IMR-90 (cell line): ENCODE measurements at regions not wholly inside any gene's neighbourhood (a gene's known extent, or its start where the extent isn't known, plus 50 kb on each side); places are given as distances from the start of the nearest gene placed in this dataset.

ENCODE experiments used
- ATAC-seq: fragments of 200-7000 bp; cut with Tn5 transposase; 2 replicates; pipeline ENCODE4 v1.9.1; 2020; ENCODE audit warnings: low read depth, mild to moderate bottlenecking, moderate library complexity
- BruUV-seq: library from RNA; stranded (reverse); fragments of 400-500 nt; replicated peaks from 2 replicates; lab custom pipeline; 2021; lab: Mats Ljungman, UMichigan
- CTCF ChIA-PET: fragments of 300-600 bp; formaldehyde crosslinking; extraction: SDS; loops from one replicate; lab custom pipeline; 2021; ENCODE audit warnings: antibody characterized with exemption; lab: Yijun Ruan, JAX
- POLR2A ChIA-PET: fragments of 300-600 bp; sonication (Branson Sonifier 250); formaldehyde crosslinking; loops from one replicate; lab custom pipeline; 2022; ENCODE audit warnings: antibody characterized with exemption; ENCODE audit not compliant: unreplicated experiment; lab: Charles Lee
- DNase-seq: peaks from one replicate; pipeline ENCODE4 v3.0.0; 2013
- H2AFZ ChIP-seq: replicated peaks from 2 replicates; pipeline ENCODE3; 2013; ENCODE audit warnings: low read length, mild to moderate bottlenecking; ENCODE audit not compliant: poor library complexity
- H2AK5ac ChIP-seq: 2 replicates; pipeline ENCODE4 v1.6.1; 2013; ENCODE audit warnings: low read depth, low read length, inconsistent platforms
- H2AK9ac ChIP-seq: replicated peaks from 2 replicates; pipeline ENCODE3; 2013; ENCODE audit warnings: mild to moderate bottlenecking, low read depth, low read length, moderate library complexity; ENCODE audit not compliant: poor library complexity
- H2BK120ac ChIP-seq: 2 replicates; pipeline ENCODE4 v1.6.1; 2013; ENCODE audit warnings: low read depth, low read length, inconsistent platforms
- H2BK15ac ChIP-seq: 3 replicates; pipeline ENCODE4 v1.6.1; 2013; ENCODE audit warnings: low read depth, low read length, inconsistent platforms
- H2BK20ac ChIP-seq: 2 replicates; pipeline ENCODE4 v1.6.1; 2013; ENCODE audit warnings: low read depth, mild to moderate bottlenecking, inconsistent platforms, low read length, moderate library complexity
- H2BK5ac ChIP-seq: 2 replicates; pipeline ENCODE4 v1.6.1; 2013; ENCODE audit warnings: mild to moderate bottlenecking, low read depth, low read length, inconsistent platforms; ENCODE audit not compliant: poor library complexity, severe bottlenecking
- H3K14ac ChIP-seq: replicated peaks from 2 replicates; pipeline ENCODE4 v1.6.1; 2013; ENCODE audit warnings: low read depth, low read length, inconsistent platforms
- H3K18ac ChIP-seq: 2 replicates; pipeline ENCODE4 v1.6.1; 2013; ENCODE audit warnings: low read depth, low read length, control low read depth
- H3K23ac ChIP-seq: 2 replicates; pipeline ENCODE4 v1.6.1; 2013; ENCODE audit warnings: low read depth, low read length, inconsistent platforms
- H3K27ac ChIP-seq: 2 replicates; pipeline ENCODE4 v1.5.1; 2013; ENCODE audit warnings: mild to moderate bottlenecking, control low read depth, low read length; ENCODE audit not compliant: insufficient read depth
- H3K27me3 ChIP-seq: 2 replicates; pipeline ENCODE4 v1.6.1; 2013; ENCODE audit warnings: low read length; ENCODE audit not compliant: control insufficient read depth, insufficient read depth
- H3K36me3 ChIP-seq: 2 replicates; pipeline ENCODE4 v1.6.1; 2013; ENCODE audit warnings: low read length, mixed read lengths; ENCODE audit not compliant: control insufficient read depth, insufficient read depth
- H3K4ac ChIP-seq: 2 replicates; pipeline ENCODE4 v1.6.1; 2013; ENCODE audit warnings: low read depth, low read length, inconsistent platforms
- H3K4me1 ChIP-seq: 2 replicates; pipeline ENCODE4 v1.6.1; 2013; ENCODE audit warnings: low read length, mixed read lengths; ENCODE audit not compliant: control insufficient read depth, insufficient read depth
- H3K4me2 ChIP-seq: 2 replicates; pipeline ENCODE4 v1.6.1; 2013; ENCODE audit warnings: low read depth, mild to moderate bottlenecking, control low read depth, low read length, moderate library complexity
- H3K4me3 ChIP-seq: 2 replicates; pipeline ENCODE4 v1.5.1; 2013; ENCODE audit warnings: low read depth, mild to moderate bottlenecking, control low read depth, low read length, moderate library complexity; ENCODE audit not compliant: insufficient read depth
- H3K56ac ChIP-seq: 2 replicates; pipeline ENCODE4 v1.6.1; 2013; ENCODE audit warnings: low read length, inconsistent platforms; ENCODE audit not compliant: insufficient read depth; ENCODE audit errors: extremely low read depth
- H3K79me1 ChIP-seq, 2 experiments: 2 replicates each; pipeline ENCODE4 v1.6.1; 2013; ENCODE audit warnings: low read length in 2 of 2, inconsistent platforms in 1 of 2, low read depth in 1 of 2
- H3K9ac ChIP-seq: 2 replicates; pipeline ENCODE4 v1.6.1; 2013; ENCODE audit warnings: low read depth, low read length, control low read depth
- H3K9me1 ChIP-seq: 2 replicates; pipeline ENCODE4 v1.6.1; 2013; ENCODE audit warnings: low read length, inconsistent platforms; ENCODE audit not compliant: insufficient read depth
- H3K9me3 ChIP-seq: 2 replicates; pipeline ENCODE4 v1.6.1; 2013; ENCODE audit warnings: low read length; ENCODE audit not compliant: control insufficient read depth, insufficient read depth
- H4K20me1 ChIP-seq: 2 replicates; pipeline ENCODE4 v1.6.1; 2013; ENCODE audit warnings: low read length, inconsistent platforms; ENCODE audit not compliant: insufficient read depth
- H4K5ac ChIP-seq: 2 replicates; pipeline ENCODE4 v1.6.1; 2013; ENCODE audit warnings: mild to moderate bottlenecking, low read depth, low read length, control low read depth
- H4K8ac ChIP-seq, 2 experiments: 2 replicates each; pipeline ENCODE4 v1.6.1; 2013; ENCODE audit warnings: low read depth in 2 of 2, low read length in 2 of 2, control low read depth in 1 of 2, inconsistent platforms in 1 of 2
- H4K91ac ChIP-seq: 2 replicates; pipeline ENCODE4 v1.6.1; 2013; ENCODE audit warnings: low read depth, low read length, inconsistent platforms; ENCODE audit not compliant: insufficient read depth
- CEBPB ChIP-seq: IDR thresholded peaks from 2 replicates; pipeline ENCODE4 v1.6.1; 2012; ENCODE audit warnings: low read depth, low read length, improper control_type of control experiment
- CHD1 ChIP-seq: IDR thresholded peaks from 2 replicates; pipeline ENCODE4 v1.6.1; 2012; ENCODE audit warnings: low read depth, low read length, improper control_type of control experiment
- ELK1 ChIP-seq: fragments of 150-350 bp; IDR thresholded peaks from 2 replicates; pipeline ENCODE4 v1.6.1; 2016; ENCODE audit warnings: low read depth, mild to moderate bottlenecking, low read length, moderate library complexity, borderline replicate concordance
- FOS ChIP-seq: fragments of 150-350 bp; IDR thresholded peaks from 2 replicates; pipeline ENCODE4 v1.6.1; 2016; ENCODE audit warnings: low read depth, low read length
- MAFK ChIP-seq: IDR thresholded peaks from 2 replicates; pipeline ENCODE4 v1.6.1; 2012; ENCODE audit warnings: low read depth, low read length, improper control_type of control experiment
- MXI1 ChIP-seq: IDR thresholded peaks from 2 replicates; pipeline ENCODE4 v1.6.1; 2012; ENCODE audit warnings: low read depth, mild to moderate bottlenecking, low read length, moderate library complexity, borderline replicate concordance
- NFE2L2 ChIP-seq: fragments of 150-350 bp; IDR thresholded peaks from 2 replicates; pipeline ENCODE4 v1.6.1; 2016; ENCODE audit warnings: low read depth, mild to moderate bottlenecking, low read length
- RAD21 ChIP-seq: IDR thresholded peaks from 2 replicates; pipeline ENCODE4 v1.6.1; 2012; ENCODE audit warnings: low read length, improper control_type of control experiment
- RCOR1 ChIP-seq: IDR thresholded peaks from 2 replicates; pipeline ENCODE4 v1.6.1; 2012; ENCODE audit warnings: mild to moderate bottlenecking, low read length, improper control_type of control experiment; ENCODE audit not compliant: insufficient replicate concordance
- USF2 ChIP-seq: fragments of 150-350 bp; IDR thresholded peaks from 2 replicates; pipeline ENCODE4 v1.6.1; 2017; ENCODE audit warnings: mild to moderate bottlenecking, antibody characterized with exemption, low read length, low read depth
- WGBS, 2 experiments: methylation state at CpG; one replicate each; pipeline versions ENCODE4 v1.1.5 to v1.1.7; 2013; ENCODE audit warnings: missing lambda C conversion rate in 2 of 2; ENCODE audit not compliant: insufficient read length in 1 of 2; ENCODE audit errors: extremely low coverage in 2 of 2; 5-methylcytosine and 5-hydroxymethylcytosine counted together
- dilution Hi-C: fragments of 300-500 bp; cut with HindIII; formaldehyde crosslinking; loops from one replicate; pipeline ENCODE4 v1.14.3; 2018; ENCODE audit warnings: low sequenced_read_pairs; ENCODE audit not compliant: unreplicated experiment
- in situ Hi-C: fragments of 300-500 bp; cut with MboI; formaldehyde crosslinking; loops from 3 replicates; pipeline ENCODE4 v1.14.3; 2019; ENCODE audit warnings: low sequenced_read_pairs, inconsistent platforms, mixed read lengths
- intact Hi-C: fragments of 100-400 bp; cut with micrococcal nuclease; formaldehyde crosslinking; loops from 2 replicates; pipeline ENCODE4 v1.10.0; 2022
- TF ChIP-seq, protein P1 (sequence below): conservative IDR thresholded peaks from 2 replicates; pipeline ENCODE4 v1.5.1; 2012; ENCODE audit warnings: mild to moderate bottlenecking, low read depth, low read length, improper control_type of control experiment

- no peak overlapping the region for H3K18ac ChIP-seq
- no peak overlapping the region for H2AK5ac ChIP-seq
- no peak overlapping the region for H2BK5ac ChIP-seq
- no peak overlapping the region for H3K14ac ChIP-seq
- in situ Hi-C loops = no loop called here
- H3K4ac ChIP-seq = no peak overlapping the region
- no peaks in the 10 kb centered on the region for H3K27me3 ChIP-seq
- H3K36me3 ChIP-seq = no peaks in the 10 kb centered on the region
- H3K4me3 ChIP-seq = no peak overlapping the region
- no peak overlapping the region for H4K8ac ChIP-seq
- H3K27ac ChIP-seq = no peak overlapping the region
- no peak overlapping the region for H3K56ac ChIP-seq
- intact Hi-C loops = no loop called here
- TF ChIP-seq, protein P1, sequence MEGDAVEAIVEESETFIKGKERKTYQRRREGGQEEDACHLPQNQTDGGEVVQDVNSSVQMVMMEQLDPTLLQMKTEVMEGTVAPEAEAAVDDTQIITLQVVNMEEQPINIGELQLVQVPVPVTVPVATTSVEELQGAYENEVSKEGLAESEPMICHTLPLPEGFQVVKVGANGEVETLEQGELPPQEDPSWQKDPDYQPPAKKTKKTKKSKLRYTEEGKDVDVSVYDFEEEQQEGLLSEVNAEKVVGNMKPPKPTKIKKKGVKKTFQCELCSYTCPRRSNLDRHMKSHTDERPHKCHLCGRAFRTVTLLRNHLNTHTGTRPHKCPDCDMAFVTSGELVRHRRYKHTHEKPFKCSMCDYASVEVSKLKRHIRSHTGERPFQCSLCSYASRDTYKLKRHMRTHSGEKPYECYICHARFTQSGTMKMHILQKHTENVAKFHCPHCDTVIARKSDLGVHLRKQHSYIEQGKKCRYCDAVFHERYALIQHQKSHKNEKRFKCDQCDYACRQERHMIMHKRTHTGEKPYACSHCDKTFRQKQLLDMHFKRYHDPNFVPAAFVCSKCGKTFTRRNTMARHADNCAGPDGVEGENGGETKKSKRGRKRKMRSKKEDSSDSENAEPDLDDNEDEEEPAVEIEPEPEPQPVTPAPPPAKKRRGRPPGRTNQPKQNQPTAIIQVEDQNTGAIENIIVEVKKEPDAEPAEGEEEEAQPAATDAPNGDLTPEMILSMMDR = no peak
- no peak for TF ChIP-seq FOS
- TF ChIP-seq ELK1 = no peak
- TF ChIP-seq MXI1 = no peak
- TF ChIP-seq CEBPB = no peak
- no peak for TF ChIP-seq RCOR1
- TF ChIP-seq NFE2L2 = no peak
- TF ChIP-seq RAD21 = no peak
- no peak for TF ChIP-seq USF2
- no peak for TF ChIP-seq MAFK
- TF ChIP-seq CHD1 = no peak
- DNase-seq = no peak
- dilution Hi-C loops = no loop called here
- H3K23ac ChIP-seq = no peak overlapping the region
- H2BK20ac ChIP-seq = no peak overlapping the region
- H3K4me2 ChIP-seq = no peak overlapping the region
- no peak overlapping the region for H3K9ac ChIP-seq
- no CpG with 5 or more reads among the region's 4 CpGs for WGBS, 2 experiments
- no peak overlapping the region for H2AFZ ChIP-seq
- H2BK120ac ChIP-seq = no peak overlapping the region
- no peaks in the 10 kb centered on the region for H3K4me1 ChIP-seq
- ChIA-PET POLR2A (no interaction called here), CTCF (interaction anchor here (0.6 kb wide), 1 partner anchor 622 kb away, joined by 3 read pairs; no protein-coding TSS in a partner anchor)
- no peak overlapping the region for H4K5ac ChIP-seq
- no peak overlapping the region for H4K91ac ChIP-seq
- BruUV-seq = no TSS peak
- no peaks in the 10 kb centered on the region for H3K9me3 ChIP-seq
- H2AK9ac ChIP-seq = no peak overlapping the region
- H4K20me1 ChIP-seq = no peaks in the 10 kb centered on the region
- no peaks in the 10 kb centered on the region for H3K79me1 ChIP-seq
- H3K9me1 ChIP-seq = no peaks in the 10 kb centered on the region
- no peak for ATAC-seq
- no peak overlapping the region for H2BK15ac ChIP-seq
Measured at GRCh38 chr2:49226360-49226759, 72.0 kb upstream of the FSHR start.
